Osteoblast (primary cell): ENCODE measurements at regions not wholly inside any gene's neighbourhood (a gene's known extent, or its start where the extent isn't known, plus 50 kb on each side); places are given as distances from the start of the nearest gene placed in this dataset.

ENCODE experiments used
- DNase-seq: peaks from one replicate; pipeline ENCODE4 v3.0.0; 2011; ENCODE audit warnings: low spot score, mixed read lengths; ENCODE audit not compliant: insufficient read length; ENCODE audit errors: missing footprints
- H2AFZ ChIP-seq: 2 replicates; pipeline ENCODE4 v1.6.0; 2011; ENCODE audit warnings: mild to moderate bottlenecking, low read length
- H3K27ac ChIP-seq: 2 replicates; pipeline ENCODE4 v1.5.1; 2011; ENCODE audit warnings: mild to moderate bottlenecking, low read depth, low read length, moderate library complexity
- H3K27me3 ChIP-seq: 2 replicates; pipeline ENCODE4 v1.6.0; 2012; ENCODE audit warnings: mild to moderate bottlenecking, control low read depth, inconsistent platforms, low read length, moderate library complexity; ENCODE audit not compliant: insufficient read depth
- H3K36me3 ChIP-seq: 2 replicates; pipeline ENCODE4 v1.5.1; 2011; ENCODE audit warnings: mild to moderate bottlenecking, low read length, control low read depth, moderate library complexity; ENCODE audit not compliant: insufficient read depth
- H3K4me1 ChIP-seq: 2 replicates; pipeline ENCODE4 v1.5.1; 2011; ENCODE audit warnings: mild to moderate bottlenecking, low read length, control low read depth, moderate library complexity; ENCODE audit not compliant: insufficient read depth
- H3K4me2 ChIP-seq: 2 replicates; pipeline ENCODE4 v1.6.0; 2011; ENCODE audit warnings: mild to moderate bottlenecking, low read length; ENCODE audit not compliant: insufficient read depth
- H3K4me3 ChIP-seq: fragments of 200-600 bp; sonication (generic); 3 replicates; pipeline ENCODE4 v1.5.1; 2012; ENCODE audit warnings: mild to moderate bottlenecking, low read length, inconsistent platforms; ENCODE audit not compliant: insufficient read depth
- H3K79me2 ChIP-seq: 2 replicates; pipeline ENCODE4 v1.6.0; 2012; ENCODE audit warnings: mild to moderate bottlenecking, low read length, control low read depth, inconsistent platforms; ENCODE audit not compliant: insufficient read depth
- H3K9me3 ChIP-seq: 2 replicates; pipeline ENCODE4 v1.5.1; 2011; ENCODE audit warnings: low read depth, low read length, control low read depth
- H4K20me1 ChIP-seq: 2 replicates; pipeline ENCODE4 v1.6.0; 2012; ENCODE audit warnings: mild to moderate bottlenecking, low read length, control low read depth; ENCODE audit not compliant: insufficient read depth
- TF ChIP-seq, protein P1 (sequence below): IDR thresholded peaks from 2 replicates; pipeline ENCODE4 v1.5.1; 2011; ENCODE audit warnings: mild to moderate bottlenecking, low read depth, low read length, moderate library complexity; ENCODE audit errors: extremely low read depth

DNA sequence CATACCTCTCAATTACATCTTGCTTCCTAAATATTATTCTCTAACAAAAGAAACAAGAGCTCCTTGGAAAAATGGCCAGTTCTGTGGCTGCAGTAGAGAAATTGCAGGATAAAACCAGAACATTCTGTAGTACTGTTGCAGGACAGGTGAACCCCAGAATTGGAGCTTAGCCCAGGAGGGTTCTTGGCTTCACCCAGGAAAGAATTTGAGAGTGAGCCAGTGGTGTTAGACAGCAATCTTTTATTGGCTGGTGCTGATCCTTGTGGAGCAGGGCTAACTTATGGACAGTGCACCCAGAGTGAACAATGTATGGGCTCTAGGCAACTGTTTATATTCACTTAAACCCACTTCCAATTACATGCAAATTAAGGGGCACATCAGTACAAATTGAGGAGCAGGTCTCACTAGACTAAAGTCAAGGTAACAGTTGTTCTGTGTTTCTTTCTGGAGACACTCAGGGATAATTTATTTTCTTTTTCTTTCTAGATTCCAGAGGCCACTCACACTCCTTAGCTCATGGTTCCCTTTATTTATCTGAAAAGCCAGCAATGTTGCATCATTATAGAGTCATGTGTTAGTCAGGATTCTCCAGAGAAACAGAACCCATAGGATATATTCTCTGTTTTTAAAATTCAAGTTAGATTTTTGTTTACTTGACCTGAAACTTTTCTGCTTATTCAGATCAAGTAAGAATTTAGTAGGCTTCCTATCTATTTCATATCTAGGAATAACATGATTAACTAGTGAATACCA, 348.1 kb downstream of the CCDC85A start:
- H3K27me3 ChIP-seq, result no peaks in the 10 kb centered on the region
- H3K4me3 ChIP-seq, result no peak overlapping the region
- no peak overlapping the region for H3K27ac ChIP-seq
- no peaks in the 10 kb centered on the region for H3K9me3 ChIP-seq
- H2AFZ ChIP-seq, result no peak overlapping the region
- DNase-seq, result no peak
- H3K79me2 ChIP-seq, result no peaks in the 10 kb centered on the region
- no peaks in the 10 kb centered on the region for H3K4me1 ChIP-seq
- H4K20me1 ChIP-seq, result no peaks in the 10 kb centered on the region
- no peaks in the 10 kb centered on the region for H3K36me3 ChIP-seq
- no peak overlapping the region for H3K4me2 ChIP-seq
- TF ChIP-seq, protein P1, sequence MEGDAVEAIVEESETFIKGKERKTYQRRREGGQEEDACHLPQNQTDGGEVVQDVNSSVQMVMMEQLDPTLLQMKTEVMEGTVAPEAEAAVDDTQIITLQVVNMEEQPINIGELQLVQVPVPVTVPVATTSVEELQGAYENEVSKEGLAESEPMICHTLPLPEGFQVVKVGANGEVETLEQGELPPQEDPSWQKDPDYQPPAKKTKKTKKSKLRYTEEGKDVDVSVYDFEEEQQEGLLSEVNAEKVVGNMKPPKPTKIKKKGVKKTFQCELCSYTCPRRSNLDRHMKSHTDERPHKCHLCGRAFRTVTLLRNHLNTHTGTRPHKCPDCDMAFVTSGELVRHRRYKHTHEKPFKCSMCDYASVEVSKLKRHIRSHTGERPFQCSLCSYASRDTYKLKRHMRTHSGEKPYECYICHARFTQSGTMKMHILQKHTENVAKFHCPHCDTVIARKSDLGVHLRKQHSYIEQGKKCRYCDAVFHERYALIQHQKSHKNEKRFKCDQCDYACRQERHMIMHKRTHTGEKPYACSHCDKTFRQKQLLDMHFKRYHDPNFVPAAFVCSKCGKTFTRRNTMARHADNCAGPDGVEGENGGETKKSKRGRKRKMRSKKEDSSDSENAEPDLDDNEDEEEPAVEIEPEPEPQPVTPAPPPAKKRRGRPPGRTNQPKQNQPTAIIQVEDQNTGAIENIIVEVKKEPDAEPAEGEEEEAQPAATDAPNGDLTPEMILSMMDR, result no peak

DNA sequence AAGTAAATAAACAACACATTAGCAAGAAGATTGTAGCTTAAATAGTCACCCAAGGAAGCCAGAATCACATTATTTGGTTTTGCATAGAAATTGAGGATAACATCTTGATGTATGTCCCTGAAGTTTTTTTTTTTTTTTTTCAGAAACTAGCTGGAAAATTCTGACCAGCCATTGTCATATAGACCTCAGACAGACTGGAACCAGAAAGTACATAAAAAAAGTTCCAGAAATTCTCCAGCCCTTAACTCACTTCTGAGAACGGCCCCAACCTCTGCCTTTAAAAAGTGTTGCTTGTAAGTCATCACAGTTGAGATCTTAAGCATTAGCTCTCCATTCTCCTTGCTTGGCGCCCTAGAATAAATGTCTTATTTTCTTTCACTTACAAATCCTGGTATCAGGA, 350.5 kb downstream of the CCDC85A start:
- Histone ChIP-seq H4K20me1 (no peaks in the 10 kb centered on the region), H3K27ac (no peak overlapping the region), H3K4me3 (no peak overlapping the region), H3K36me3 (no peaks in the 10 kb centered on the region), H3K9me3 (no peaks in the 10 kb centered on the region), H3K4me1 (no peaks in the 10 kb centered on the region), H2AFZ (no peak overlapping the region), H3K4me2 (no peak overlapping the region), H3K79me2 (no peaks in the 10 kb centered on the region), H3K27me3 (no peaks in the 10 kb centered on the region)
- DNase-seq, result no peak
- TF ChIP-seq, protein P1, result no peak

DNA sequence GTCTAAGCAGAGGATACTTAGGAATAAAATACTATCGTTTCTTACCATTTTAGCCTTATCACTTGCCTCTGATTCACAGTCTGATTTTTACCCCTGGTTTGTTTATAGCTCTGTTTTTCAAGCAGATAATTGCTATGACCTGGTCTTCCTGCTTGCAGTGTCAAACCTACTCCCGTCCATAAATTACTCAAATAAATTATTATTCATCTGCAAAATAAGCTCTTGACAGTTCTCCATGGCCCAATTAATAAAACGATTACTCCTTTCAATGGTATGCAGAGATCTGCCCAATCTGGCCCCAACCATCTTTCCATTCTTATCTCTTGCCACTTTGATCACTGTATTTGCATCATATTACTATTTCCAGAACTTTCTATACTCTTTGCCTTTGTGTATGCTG, 354.0 kb downstream of the CCDC85A start:
- no peak overlapping the region for H3K27ac ChIP-seq
- no peaks in the 10 kb centered on the region for H3K36me3 ChIP-seq
- no peaks in the 10 kb centered on the region for H3K27me3 ChIP-seq
- H2AFZ ChIP-seq, result no peak overlapping the region
- no peak for DNase-seq
- H3K4me3 ChIP-seq, result no peak overlapping the region
- no peaks in the 10 kb centered on the region for H3K9me3 ChIP-seq
- H4K20me1 ChIP-seq, result no peaks in the 10 kb centered on the region
- H3K4me2 ChIP-seq, result no peak overlapping the region
- no peaks in the 10 kb centered on the region for H3K4me1 ChIP-seq
- no peaks in the 10 kb centered on the region for H3K79me2 ChIP-seq
- TF ChIP-seq, protein P1, result no peak

DNA sequence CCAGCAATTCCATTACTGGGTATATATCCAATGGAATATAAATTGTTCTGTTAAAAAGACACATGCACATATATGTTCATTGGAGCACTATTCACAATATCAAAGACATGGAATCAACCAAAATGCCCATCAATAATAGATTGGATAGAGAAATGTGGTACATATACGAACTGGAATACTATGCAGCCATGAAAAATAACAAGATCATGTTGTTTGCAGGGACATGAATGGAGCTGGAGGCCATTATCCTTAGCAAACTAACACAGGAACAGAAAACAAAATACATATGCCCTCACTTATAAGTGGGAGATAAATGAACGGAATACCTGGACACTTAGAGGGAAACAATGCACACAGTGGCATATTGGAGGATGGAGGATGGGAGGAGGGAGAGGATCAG, 355.8 kb downstream of the CCDC85A start:
- no peaks in the 10 kb centered on the region for H3K27me3 ChIP-seq
- TF ChIP-seq, protein P1, result no peak
- H3K4me3 ChIP-seq, result no peak overlapping the region
- no peaks in the 10 kb centered on the region for H3K4me1 ChIP-seq
- no peak overlapping the region for H2AFZ ChIP-seq
- H4K20me1 ChIP-seq, result no peaks in the 10 kb centered on the region
- H3K9me3 ChIP-seq, result no peaks in the 10 kb centered on the region
- H3K36me3 ChIP-seq, result no peaks in the 10 kb centered on the region
- H3K79me2 ChIP-seq, result no peaks in the 10 kb centered on the region
- no peak for DNase-seq
- H3K4me2 ChIP-seq, result no peak overlapping the region
- H3K27ac ChIP-seq, result no peak overlapping the region
